ENCODE measurements at regions not wholly inside any gene's neighbourhood (a gene's known extent, or its start where the extent isn't known, plus 50 kb on each side); places are given as distances from the start of the nearest gene placed in this dataset.
A peak's percentile ranks its signal among the peaks of the same experiment; 100 is the strongest.

DNA sequence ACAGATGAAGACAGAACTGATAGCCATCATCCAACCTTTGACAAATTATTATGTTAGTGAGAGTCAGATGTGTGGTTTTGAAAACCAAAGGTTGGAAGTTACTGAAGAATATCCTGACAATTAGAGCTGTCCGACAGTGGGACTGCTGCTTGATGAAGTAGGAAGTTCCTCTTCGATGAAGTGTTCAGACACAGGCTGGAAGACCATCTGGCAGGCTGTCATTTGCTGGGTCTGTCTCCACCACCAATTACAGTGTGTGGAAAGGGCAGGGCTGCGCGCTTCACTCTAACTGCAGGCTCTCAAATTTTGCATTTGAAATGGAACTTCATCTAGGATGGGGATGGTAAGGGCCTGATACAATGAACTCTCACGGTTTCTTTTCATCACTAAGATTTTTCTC lies 313.8 kb downstream of the PIK3C3 start:
- no TSS peak for BruUV-seq (replicated peaks)
- DNase-seq = no peak
- no peak overlapping the region for H2AFZ ChIP-seq (ENCODE audit: low read length)
- no peak overlapping the region for H3K4me2 ChIP-seq (ENCODE audit: low read length)
- no peak for ATAC-seq
- ChIA-PET POLR2A (ENCODE audit: unreplicated experiment) (no interaction called here), CTCF (no interaction called here)
- H3K36me3 ChIP-seq (ENCODE audit: low read depth, low read length) = no peaks in the 10 kb centered on the region
- no peaks in the 10 kb centered on the region for H3K4me1 ChIP-seq (ENCODE audit: insufficient read depth, low read length)
- H3K79me2 ChIP-seq (ENCODE audit: low read length) = no peaks in the 10 kb centered on the region
- TF ChIP-seq EZH2phosphoT487 (IDR thresholded peaks at IDR 0.05; ENCODE audit: borderline replicate concordance, low read length) = no peak
- H3K9ac ChIP-seq (ENCODE audit: low read length) = no peak overlapping the region
- no peaks in the 10 kb centered on the region for H3K27me3 ChIP-seq (ENCODE audit: low read length)
- H3F3A ChIP-seq (ENCODE audit: low read length, unreplicated experiment) = no peaks in the 10 kb centered on the region
- no peak overlapping the region for H3K4me3 ChIP-seq (ENCODE audit: low read length)
- H3K9me3 ChIP-seq (ENCODE audit: low read length) = no peaks in the 10 kb centered on the region
- no peaks in the 10 kb centered on the region for H3K9me2 ChIP-seq (replicated peaks; ENCODE audit: low read length)
- intact Hi-C loops (cut with micrococcal nuclease) = no loop called here
- no peaks in the 10 kb centered on the region for H4K20me1 ChIP-seq (ENCODE audit: low read length)
- H3K27ac ChIP-seq (ENCODE audit: low read length) = no peak overlapping the region

- TF ChIP-seq, protein P1, sequence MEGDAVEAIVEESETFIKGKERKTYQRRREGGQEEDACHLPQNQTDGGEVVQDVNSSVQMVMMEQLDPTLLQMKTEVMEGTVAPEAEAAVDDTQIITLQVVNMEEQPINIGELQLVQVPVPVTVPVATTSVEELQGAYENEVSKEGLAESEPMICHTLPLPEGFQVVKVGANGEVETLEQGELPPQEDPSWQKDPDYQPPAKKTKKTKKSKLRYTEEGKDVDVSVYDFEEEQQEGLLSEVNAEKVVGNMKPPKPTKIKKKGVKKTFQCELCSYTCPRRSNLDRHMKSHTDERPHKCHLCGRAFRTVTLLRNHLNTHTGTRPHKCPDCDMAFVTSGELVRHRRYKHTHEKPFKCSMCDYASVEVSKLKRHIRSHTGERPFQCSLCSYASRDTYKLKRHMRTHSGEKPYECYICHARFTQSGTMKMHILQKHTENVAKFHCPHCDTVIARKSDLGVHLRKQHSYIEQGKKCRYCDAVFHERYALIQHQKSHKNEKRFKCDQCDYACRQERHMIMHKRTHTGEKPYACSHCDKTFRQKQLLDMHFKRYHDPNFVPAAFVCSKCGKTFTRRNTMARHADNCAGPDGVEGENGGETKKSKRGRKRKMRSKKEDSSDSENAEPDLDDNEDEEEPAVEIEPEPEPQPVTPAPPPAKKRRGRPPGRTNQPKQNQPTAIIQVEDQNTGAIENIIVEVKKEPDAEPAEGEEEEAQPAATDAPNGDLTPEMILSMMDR (conservative IDR thresholded peaks at IDR 0.05; ENCODE audit: low read depth, low read length) = no peak
- TF ChIP-seq EZH2phosphoT487 (IDR thresholded peaks at IDR 0.05; ENCODE audit: borderline replicate concordance, low read length) (no peak), EZH2 (IDR thresholded peaks at IDR 0.05; ENCODE audit: low read length, unreplicated experiment) (no peak)
- Histone ChIP-seq H3K4me3 (ENCODE audit: low read length) (no peak overlapping the region), H4K20me1 (ENCODE audit: low read length) (no peaks in the 10 kb centered on the region), H3K27me3 (ENCODE audit: low read length) (no peaks in the 10 kb centered on the region), H3K36me3 (ENCODE audit: low read depth, low read length) (no peaks in the 10 kb centered on the region), H3K27ac (ENCODE audit: low read length) (no peak overlapping the region), H2AFZ (ENCODE audit: low read length) (no peak overlapping the region), H3F3A (ENCODE audit: low read length, unreplicated experiment) (no peaks in the 10 kb centered on the region), H3K9ac (ENCODE audit: low read length) (no peak overlapping the region), H3K4me1 (ENCODE audit: insufficient read depth, low read length) (no peaks in the 10 kb centered on the region), H3K9me2 (replicated peaks; ENCODE audit: low read length) (no peaks in the 10 kb centered on the region), H3K79me2 (ENCODE audit: low read length) (no peaks in the 10 kb centered on the region), H3K9me3 (ENCODE audit: low read length) (no peaks in the 10 kb centered on the region), H3K4me2 (ENCODE audit: low read length) (no peak overlapping the region)
- ChIA-PET POLR2A (ENCODE audit: unreplicated experiment) (interaction anchor here (0.6 kb wide), 1 partner anchor 89 kb away, joined by 4 read pairs; no protein-coding TSS in a partner anchor), CTCF (no interaction called here)
- intact Hi-C loops (cut with micrococcal nuclease) = loop anchor here (10.0 kb wide), 1 partner anchor 217 kb away; no protein-coding TSS in a partner anchor
- no TSS peak for BruUV-seq (replicated peaks)
- DNase-seq (no peak), ATAC-seq (no peak)
Measured at GRCh38 chr18:42271647-42272414, 316.8 kb downstream of the PIK3C3 start.

- POLR2A ChIA-PET (ENCODE audit: unreplicated experiment) = no interaction called here
- Histone ChIP-seq H3K79me2 (ENCODE audit: low read length) (no peaks in the 10 kb centered on the region), H3F3A (ENCODE audit: low read length, unreplicated experiment) (no peaks in the 10 kb centered on the region), H3K27me3 (ENCODE audit: low read length) (no peaks in the 10 kb centered on the region), H3K9me2 (replicated peaks; ENCODE audit: low read length) (no peaks in the 10 kb centered on the region), H3K4me3 (ENCODE audit: low read length) (no peak overlapping the region), H3K9me3 (ENCODE audit: low read length) (no peaks in the 10 kb centered on the region), H3K4me1 (ENCODE audit: insufficient read depth, low read length) (no peaks in the 10 kb centered on the region), H3K36me3 (ENCODE audit: low read depth, low read length) (no peaks in the 10 kb centered on the region), H4K20me1 (ENCODE audit: low read length) (no peaks in the 10 kb centered on the region), H2AFZ (ENCODE audit: low read length) (no peak overlapping the region), H3K9ac (ENCODE audit: low read length) (no peak overlapping the region), H3K4me2 (ENCODE audit: low read length) (no peak overlapping the region), H3K27ac (ENCODE audit: low read length) (no peak overlapping the region)
- intact Hi-C loops (cut with micrococcal nuclease) = loop anchor here (1.0 to 10.0 kb wide), 2 partner anchors 160 to 220 kb away; no protein-coding TSS in a partner anchor
- ATAC-seq = peak; percentile 81
- CTCF ChIA-PET = no interaction called here
- BruUV-seq (replicated peaks) = no TSS peak
- TF ChIP-seq, protein P1 (conservative IDR thresholded peaks at IDR 0.05; ENCODE audit: low read depth, low read length) = peak; percentile 45; the same call in 1 of the 2 replicates
- TF ChIP-seq EZH2 (IDR thresholded peaks at IDR 0.05; ENCODE audit: low read length, unreplicated experiment) = no peak
- DNase-seq = peak; percentile 6
Measured at GRCh38 chr18:42274488-42275137, 319.6 kb downstream of the PIK3C3 start.
